ENCODE measurements at regions not wholly inside any gene's neighbourhood (a gene's known extent, or its start where the extent isn't known, plus 50 kb on each side); places are given as distances from the start of the nearest gene placed in this dataset.

DNA sequence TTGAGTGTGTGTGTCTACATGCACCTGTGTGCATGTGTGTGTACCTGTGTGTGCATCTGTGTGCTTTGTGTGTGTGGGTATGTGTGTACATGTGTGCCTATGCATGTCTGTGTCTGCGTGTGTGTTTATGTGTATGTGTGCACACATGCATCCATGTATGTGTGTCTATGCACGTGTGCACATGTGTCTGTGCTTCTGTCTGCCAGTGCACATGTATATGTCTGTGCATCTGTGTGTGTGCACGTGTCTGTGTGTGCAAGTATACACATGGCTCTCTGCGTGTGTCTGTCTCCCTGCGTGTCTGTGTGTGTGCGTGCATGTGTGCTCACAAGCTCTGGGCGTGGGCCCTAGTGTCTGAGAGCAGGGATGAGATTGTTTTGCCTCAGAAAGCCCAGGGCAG, 85.3 kb upstream of the SEC14L1 start:
- H3K4me1 ChIP-seq, result no peaks in the 10 kb centered on the region
- H3K27ac ChIP-seq, result no peak overlapping the region
- ATAC-seq (peak; percentile 3), DNase-seq (no peak)
- H3K27me3 ChIP-seq, result peaks cover 49% of the 10 kb centered on the region
- H3K9me3 ChIP-seq, result no peaks in the 10 kb centered on the region
- TF ChIP-seq, protein P1, sequence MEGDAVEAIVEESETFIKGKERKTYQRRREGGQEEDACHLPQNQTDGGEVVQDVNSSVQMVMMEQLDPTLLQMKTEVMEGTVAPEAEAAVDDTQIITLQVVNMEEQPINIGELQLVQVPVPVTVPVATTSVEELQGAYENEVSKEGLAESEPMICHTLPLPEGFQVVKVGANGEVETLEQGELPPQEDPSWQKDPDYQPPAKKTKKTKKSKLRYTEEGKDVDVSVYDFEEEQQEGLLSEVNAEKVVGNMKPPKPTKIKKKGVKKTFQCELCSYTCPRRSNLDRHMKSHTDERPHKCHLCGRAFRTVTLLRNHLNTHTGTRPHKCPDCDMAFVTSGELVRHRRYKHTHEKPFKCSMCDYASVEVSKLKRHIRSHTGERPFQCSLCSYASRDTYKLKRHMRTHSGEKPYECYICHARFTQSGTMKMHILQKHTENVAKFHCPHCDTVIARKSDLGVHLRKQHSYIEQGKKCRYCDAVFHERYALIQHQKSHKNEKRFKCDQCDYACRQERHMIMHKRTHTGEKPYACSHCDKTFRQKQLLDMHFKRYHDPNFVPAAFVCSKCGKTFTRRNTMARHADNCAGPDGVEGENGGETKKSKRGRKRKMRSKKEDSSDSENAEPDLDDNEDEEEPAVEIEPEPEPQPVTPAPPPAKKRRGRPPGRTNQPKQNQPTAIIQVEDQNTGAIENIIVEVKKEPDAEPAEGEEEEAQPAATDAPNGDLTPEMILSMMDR (IDR thresholded peaks at IDR 0.05), result no peak
- intact Hi-C loops (cut with DNase I), result no loop called here
- H3K36me3 ChIP-seq, result no peaks in the 10 kb centered on the region
- H3K4me3 ChIP-seq, result no peak overlapping the region

DNA sequence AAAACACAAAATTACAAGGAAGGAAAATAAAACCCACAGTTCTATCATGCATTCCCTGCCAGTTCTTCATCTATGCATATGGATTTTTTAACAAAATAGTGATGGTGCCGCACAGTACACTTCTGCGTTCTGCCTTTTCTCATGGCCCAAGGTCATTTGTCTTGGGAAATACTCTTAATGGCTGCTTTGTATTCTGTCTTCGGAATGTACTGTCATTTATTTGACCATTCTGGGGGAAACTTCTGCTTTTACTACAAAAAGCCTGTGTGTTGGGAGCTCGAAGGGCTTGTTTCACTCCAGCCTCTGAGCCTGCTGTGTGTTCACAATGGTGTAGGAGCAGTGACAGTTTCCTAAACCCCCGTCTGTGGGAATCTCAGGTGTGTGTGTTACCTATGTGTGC, 82.8 kb upstream of the SEC14L1 start:
- Histone ChIP-seq H3K4me1 (no peaks in the 10 kb centered on the region), H3K27ac (no peak overlapping the region), H3K27me3 (peaks cover 30% of the 10 kb centered on the region), H3K4me3 (no peak overlapping the region), H3K36me3 (no peaks in the 10 kb centered on the region), H3K9me3 (no peaks in the 10 kb centered on the region)
- intact Hi-C loops (cut with DNase I), result no loop called here
- no peak for DNase-seq
- no peak for ATAC-seq
- TF ChIP-seq, protein P1 (IDR thresholded peaks at IDR 0.05), result no peak

DNA sequence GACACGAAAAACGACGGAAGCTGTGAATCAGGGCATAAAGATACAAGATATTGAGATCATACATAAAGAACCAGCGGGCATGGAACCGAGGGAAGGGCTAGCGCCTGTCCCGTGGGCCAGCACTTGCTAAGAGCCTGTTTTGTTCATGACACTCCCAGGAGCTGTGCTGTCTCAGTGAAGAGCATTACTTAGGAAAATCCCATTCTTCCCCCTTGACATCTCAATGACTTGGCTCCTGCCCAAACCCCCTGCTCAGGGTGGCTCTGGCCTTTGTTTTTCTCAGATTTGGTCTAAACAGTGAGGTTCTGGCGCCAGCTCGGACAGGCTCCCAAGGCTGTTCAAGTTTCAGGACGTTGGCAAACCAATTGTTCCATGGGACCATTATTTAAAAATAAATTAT, 79.1 kb upstream of the SEC14L1 start:
- DNase-seq, result no peak
- no peak for ATAC-seq
- H3K9me3 ChIP-seq, result no peaks in the 10 kb centered on the region

DNA sequence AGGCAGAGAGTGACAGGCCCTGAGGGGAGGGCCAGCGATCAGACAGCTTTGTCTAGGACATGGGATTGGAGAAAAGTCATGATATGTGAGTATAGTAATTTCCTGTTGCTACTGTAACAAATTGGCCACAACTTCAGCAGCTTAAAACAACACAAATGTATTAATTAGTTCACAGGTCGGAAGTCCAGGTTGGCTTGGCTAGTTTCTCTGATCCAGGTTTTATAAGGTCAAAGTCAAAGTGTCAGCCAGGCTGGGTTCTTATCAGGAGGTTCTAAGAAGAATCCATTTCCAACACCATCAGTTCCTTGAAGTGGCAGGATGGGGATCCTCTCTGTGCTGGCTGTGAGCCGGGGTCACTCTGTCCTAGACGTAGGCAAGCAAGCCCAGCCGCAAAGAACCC, 76.2 kb upstream of the SEC14L1 start:
- H3K27me3 ChIP-seq, result peaks cover 19% of the 10 kb centered on the region
- ATAC-seq, result no peak

More for the DNA sequence above, 79.1 kb upstream of the SEC14L1 start:
- peaks cover 3% of the 10 kb centered on the region for H3K27me3 ChIP-seq
- no peak overlapping the region for H3K27ac ChIP-seq
- TF ChIP-seq, protein P1 (IDR thresholded peaks at IDR 0.05), result no peak
- no peaks in the 10 kb centered on the region for H3K4me1 ChIP-seq
- no peaks in the 10 kb centered on the region for H3K36me3 ChIP-seq
- no peak overlapping the region for H3K4me3 ChIP-seq
- intact Hi-C loops (cut with DNase I), result no loop called here

DNA sequence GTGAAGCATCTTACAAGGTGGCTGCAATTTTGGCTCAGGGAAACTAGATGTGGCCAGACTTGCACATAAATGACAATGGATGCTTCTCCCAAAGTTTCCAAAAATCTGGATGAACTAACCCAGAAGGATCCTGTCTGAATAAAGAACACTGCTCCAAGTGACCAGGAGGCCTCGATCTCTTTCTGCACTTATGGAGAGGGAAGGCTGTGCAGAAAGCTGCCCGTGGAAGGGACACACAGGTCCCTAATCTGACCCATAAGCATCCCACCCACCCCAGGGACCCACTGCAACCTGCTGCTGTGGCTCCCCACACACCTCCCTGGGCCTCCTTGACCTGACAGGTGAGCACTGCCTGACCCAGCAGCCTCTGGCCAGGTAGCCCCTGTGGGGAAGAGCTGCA, 74.6 kb upstream of the SEC14L1 start:
- DNase-seq, result no peak
- TF ChIP-seq, protein P1 (IDR thresholded peaks at IDR 0.05), result no peak
- Histone ChIP-seq H3K27me3 (peaks cover 19% of the 10 kb centered on the region), H3K9me3 (no peaks in the 10 kb centered on the region), H3K4me3 (no peak overlapping the region), H3K36me3 (no peaks in the 10 kb centered on the region), H3K4me1 (no peaks in the 10 kb centered on the region), H3K27ac (no peak overlapping the region)
- peak; percentile 9 for ATAC-seq
- intact Hi-C loops (cut with DNase I), result loop anchor here (5.0 kb wide), 1 partner anchor 199 kb away; the partner anchor contains the start of gene MGAT5B

More for the DNA sequence above, 76.2 kb upstream of the SEC14L1 start:
- DNase-seq, result no peak
- H3K4me3 ChIP-seq, result no peak overlapping the region
- TF ChIP-seq, protein P1 (IDR thresholded peaks at IDR 0.05), result no peak
- no peak overlapping the region for H3K27ac ChIP-seq
- no peaks in the 10 kb centered on the region for H3K9me3 ChIP-seq
- no peaks in the 10 kb centered on the region for H3K4me1 ChIP-seq
- no peaks in the 10 kb centered on the region for H3K36me3 ChIP-seq
- intact Hi-C loops (cut with DNase I), result no loop called here

Data from upper lobe of right lung (tissue), 1 donor.